B cell (primary cell): ENCODE measurements at regions not wholly inside any gene's neighbourhood (a gene's known extent, or its start where the extent isn't known, plus 50 kb on each side); places are given as distances from the start of the nearest gene placed in this dataset.

Source experiments
- CTCF ChIP-seq: fragments of 200-600 bp; IDR thresholded peaks from one replicate; pipeline ENCODE4 v1.8.0; 2022; ENCODE audit warnings: antibody characterized with exemption, mild to moderate bottlenecking
- EZH2 ChIP-seq: IDR thresholded peaks from 2 replicates; pipeline ENCODE4 v1.6.1; 2012; ENCODE audit warnings: borderline replicate concordance, low read depth, mild to moderate bottlenecking, moderate library complexity, low read length; ENCODE audit not compliant: insufficient read depth, poor library complexity, severe bottlenecking

- TF ChIP-seq CTCF (no peak), EZH2 (no peak)
These were observed 83.6 kb upstream of the VAV3 start for GRCh38 chr1:108048301-108049177.
